Endothelial cell of umbilical vein (primary cell): ENCODE measurements at regions not wholly inside any gene's neighbourhood (a gene's known extent, or its start where the extent isn't known, plus 50 kb on each side); places are given as distances from the start of the nearest gene placed in this dataset.

Experiments
- CTCF ChIP-seq, 2 donors: IDR thresholded peaks; 1 replicate in 1 of 2; 2 replicates in 1 of 2; pipeline ENCODE4 v1.5.1; 2011; ENCODE audit warnings: low read length in 2 of 2, mild to moderate bottlenecking in 2 of 2, moderate library complexity in 2 of 2, control low read depth in 1 of 2, inconsistent platforms in 1 of 2, low read depth in 1 of 2; ENCODE audit not compliant: insufficient read depth in 1 of 2; ENCODE audit errors: extremely low read depth in 1 of 2
- GATA2 ChIP-seq: IDR thresholded peaks from 2 replicates; pipeline ENCODE4 v1.7.0; 2011; ENCODE audit warnings: low read depth, mild to moderate bottlenecking, moderate library complexity, mixed read lengths, low read length; ENCODE audit not compliant: insufficient read length, insufficient read depth
- JUN ChIP-seq: IDR thresholded peaks from 2 replicates; pipeline ENCODE4 v1.6.1; 2011; ENCODE audit warnings: borderline replicate concordance, low read depth; ENCODE audit not compliant: insufficient read length, insufficient read depth
- MYC ChIP-seq: IDR thresholded peaks from one replicate; pipeline ENCODE4 v1.6.1; 2011; ENCODE audit warnings: mild to moderate bottlenecking, low read depth, low read length
- POLR2A ChIP-seq: IDR thresholded peaks from 2 replicates; pipeline ENCODE4 v1.6.1; 2012; ENCODE audit warnings: low read depth, mild to moderate bottlenecking, control low read depth, low read length
- POLR2AphosphoS5 ChIP-seq: IDR thresholded peaks from 2 replicates; pipeline ENCODE4 v1.6.1; 2012; ENCODE audit warnings: low read depth, mild to moderate bottlenecking, control low read depth, low read length, moderate library complexity; ENCODE audit not compliant: insufficient read depth

- TF ChIP-seq POLR2AphosphoS5 (no peak), POLR2A (no peak), JUN (no peak), CTCF (IDR thresholded peaks at IDR 0.05; ENCODE audit: extremely low read depth in 1 of 2, insufficient read depth in 1 of 2, low read depth in 1 of 2, low read length in 2 of 2) (no peak), GATA2 (no peak), MYC (no peak)
Measured at GRCh38 chr10:117427356-117427755, 52.1 kb upstream of the PDZD8 start.
